Fibroblast of mammary gland (primary cell): ENCODE measurements at regions not wholly inside any gene's neighbourhood (a gene's known extent, or its start where the extent isn't known, plus 50 kb on each side); places are given as distances from the start of the nearest gene placed in this dataset.

Experiments
- DNase-seq: peaks from one replicate; pipeline ENCODE4 v3.0.0-alpha.2; 2010; ENCODE audit warnings: low read depth
- H3K4me3 ChIP-seq: 2 replicates; pipeline ENCODE4 v1.5.1; 2011; ENCODE audit warnings: low read depth, mild to moderate bottlenecking, low read length, moderate library complexity; ENCODE audit not compliant: control insufficient read depth
- TF ChIP-seq, protein P1 (sequence below): conservative IDR thresholded peaks from 2 replicates; pipeline ENCODE4 v1.5.1; 2011; ENCODE audit warnings: low read depth, low read length, inconsistent platforms; ENCODE audit not compliant: control insufficient read depth, insufficient read depth

DNA sequence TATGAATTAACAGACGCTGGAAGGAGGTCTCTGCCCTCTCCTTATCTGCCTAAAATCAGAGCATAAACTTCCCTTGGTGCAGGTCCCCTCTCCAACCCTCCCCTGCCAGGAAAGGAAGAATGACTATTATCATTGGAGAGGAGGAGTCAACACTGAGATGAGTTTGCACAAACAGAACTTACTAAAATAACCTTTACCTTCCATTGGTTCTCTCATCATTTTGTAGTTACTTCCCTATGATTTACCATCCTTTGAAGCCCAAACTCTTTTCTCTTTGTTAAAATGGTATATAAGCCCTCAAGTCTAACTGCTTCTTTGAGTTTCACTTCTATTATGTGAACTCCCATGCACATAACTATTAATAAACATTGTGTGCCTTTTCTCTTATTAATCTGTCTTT lies 64.2 kb upstream of the EEA1 start:
- H3K4me3 ChIP-seq, result no peak overlapping the region
- DNase-seq, result no peak
- TF ChIP-seq, protein P1, sequence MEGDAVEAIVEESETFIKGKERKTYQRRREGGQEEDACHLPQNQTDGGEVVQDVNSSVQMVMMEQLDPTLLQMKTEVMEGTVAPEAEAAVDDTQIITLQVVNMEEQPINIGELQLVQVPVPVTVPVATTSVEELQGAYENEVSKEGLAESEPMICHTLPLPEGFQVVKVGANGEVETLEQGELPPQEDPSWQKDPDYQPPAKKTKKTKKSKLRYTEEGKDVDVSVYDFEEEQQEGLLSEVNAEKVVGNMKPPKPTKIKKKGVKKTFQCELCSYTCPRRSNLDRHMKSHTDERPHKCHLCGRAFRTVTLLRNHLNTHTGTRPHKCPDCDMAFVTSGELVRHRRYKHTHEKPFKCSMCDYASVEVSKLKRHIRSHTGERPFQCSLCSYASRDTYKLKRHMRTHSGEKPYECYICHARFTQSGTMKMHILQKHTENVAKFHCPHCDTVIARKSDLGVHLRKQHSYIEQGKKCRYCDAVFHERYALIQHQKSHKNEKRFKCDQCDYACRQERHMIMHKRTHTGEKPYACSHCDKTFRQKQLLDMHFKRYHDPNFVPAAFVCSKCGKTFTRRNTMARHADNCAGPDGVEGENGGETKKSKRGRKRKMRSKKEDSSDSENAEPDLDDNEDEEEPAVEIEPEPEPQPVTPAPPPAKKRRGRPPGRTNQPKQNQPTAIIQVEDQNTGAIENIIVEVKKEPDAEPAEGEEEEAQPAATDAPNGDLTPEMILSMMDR, result no peak

DNA sequence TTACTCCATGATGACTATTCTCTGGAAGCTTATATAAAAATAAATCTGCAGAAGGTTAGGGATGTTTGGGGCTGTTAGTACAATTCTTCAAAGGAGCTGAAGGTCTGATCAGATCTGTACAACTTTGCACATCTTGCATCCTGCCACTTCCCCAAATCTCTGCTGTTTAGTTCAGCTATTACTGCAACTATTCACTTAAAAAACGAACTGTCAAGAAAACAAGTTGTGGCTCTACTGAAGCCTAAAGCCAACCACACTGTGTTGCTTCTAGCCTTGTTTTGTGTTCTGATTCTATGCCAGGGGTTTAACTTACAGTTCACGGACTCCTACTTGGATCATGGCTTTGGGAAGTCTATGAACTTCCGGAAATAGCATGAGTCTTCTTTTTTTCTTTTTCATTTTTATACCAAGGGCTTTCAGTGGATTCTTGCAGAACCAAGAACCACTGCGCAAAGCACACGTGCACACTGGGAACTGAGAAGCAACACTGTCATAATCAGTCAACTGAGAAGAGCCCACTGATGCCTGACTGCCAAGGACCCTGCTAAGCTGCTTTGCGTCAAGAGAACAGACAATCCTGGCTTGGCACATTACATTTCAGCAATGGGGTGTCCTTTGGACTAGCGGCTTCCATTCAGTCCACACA lies 66.3 kb upstream of the EEA1 start:
- no peak for DNase-seq
- TF ChIP-seq, protein P1, result no peak
- no peak overlapping the region for H3K4me3 ChIP-seq

GRCh38 chr12:93000026-93000425 lies 70.9 kb upstream of the EEA1 start:
- H3K4me3 ChIP-seq, result no peak overlapping the region
- TF ChIP-seq, protein P1, result no peak
- no peak for DNase-seq

DNA sequence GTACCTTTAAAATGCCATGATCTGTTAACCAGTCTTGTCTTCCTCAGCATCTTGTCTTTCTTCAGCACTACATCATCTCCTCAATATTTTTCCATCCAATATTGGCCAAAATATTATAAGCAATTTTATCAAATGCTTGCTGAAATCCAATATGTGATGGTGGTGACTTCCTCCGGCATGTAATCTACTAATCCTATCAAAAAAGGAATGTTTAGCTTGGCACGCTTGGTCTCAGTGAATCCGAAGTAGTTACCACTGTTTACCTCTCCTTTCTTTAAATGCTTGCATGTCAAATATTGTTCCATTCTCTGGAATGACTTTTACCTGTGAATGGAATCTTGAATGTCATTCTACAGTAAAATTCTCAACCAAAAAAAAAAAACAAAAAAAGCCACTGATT lies 72.3 kb upstream of the EEA1 start:
- H3K4me3 ChIP-seq, result no peak overlapping the region
- DNase-seq, result no peak
- TF ChIP-seq, protein P1, result no peak

DNA sequence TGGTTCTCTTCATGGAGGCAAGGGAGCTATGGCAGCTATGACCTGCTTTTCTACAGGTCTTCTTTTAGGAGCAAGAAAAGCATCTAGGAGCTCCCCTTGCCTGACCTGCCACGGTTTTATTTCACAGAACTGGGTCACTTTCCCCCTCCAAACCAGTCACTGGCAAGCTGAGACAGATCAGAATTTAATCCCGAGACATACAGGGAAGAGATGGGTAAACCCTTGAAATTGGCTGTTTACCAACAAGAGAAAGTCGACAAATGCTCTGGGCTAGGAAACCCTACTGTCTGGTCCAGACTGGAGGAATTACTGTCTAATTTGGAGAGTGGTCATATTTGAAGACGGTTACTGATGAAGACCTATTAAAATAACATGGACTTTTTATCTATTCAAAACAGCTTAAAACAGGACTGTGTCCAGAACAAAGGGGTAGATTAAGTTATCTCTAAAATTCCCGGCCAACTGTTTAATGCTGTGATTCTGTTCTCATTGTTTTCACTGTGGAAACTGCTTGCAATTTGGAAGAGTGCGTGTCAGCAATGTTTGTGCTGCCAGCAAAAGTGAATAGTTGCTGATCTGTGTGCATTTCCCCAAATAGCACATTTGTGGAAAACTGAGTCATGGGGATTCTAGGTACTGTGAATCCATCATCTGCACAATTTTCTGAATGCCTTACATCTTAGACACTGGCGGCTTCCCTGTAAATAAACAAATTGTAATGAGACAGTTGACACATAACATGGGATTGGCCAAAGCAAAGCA lies 73.4 kb upstream of the EEA1 start:
- H3K4me3 ChIP-seq, result no peak overlapping the region
- TF ChIP-seq, protein P1, result no peak
- DNase-seq, result peak; percentile 88

DNA sequence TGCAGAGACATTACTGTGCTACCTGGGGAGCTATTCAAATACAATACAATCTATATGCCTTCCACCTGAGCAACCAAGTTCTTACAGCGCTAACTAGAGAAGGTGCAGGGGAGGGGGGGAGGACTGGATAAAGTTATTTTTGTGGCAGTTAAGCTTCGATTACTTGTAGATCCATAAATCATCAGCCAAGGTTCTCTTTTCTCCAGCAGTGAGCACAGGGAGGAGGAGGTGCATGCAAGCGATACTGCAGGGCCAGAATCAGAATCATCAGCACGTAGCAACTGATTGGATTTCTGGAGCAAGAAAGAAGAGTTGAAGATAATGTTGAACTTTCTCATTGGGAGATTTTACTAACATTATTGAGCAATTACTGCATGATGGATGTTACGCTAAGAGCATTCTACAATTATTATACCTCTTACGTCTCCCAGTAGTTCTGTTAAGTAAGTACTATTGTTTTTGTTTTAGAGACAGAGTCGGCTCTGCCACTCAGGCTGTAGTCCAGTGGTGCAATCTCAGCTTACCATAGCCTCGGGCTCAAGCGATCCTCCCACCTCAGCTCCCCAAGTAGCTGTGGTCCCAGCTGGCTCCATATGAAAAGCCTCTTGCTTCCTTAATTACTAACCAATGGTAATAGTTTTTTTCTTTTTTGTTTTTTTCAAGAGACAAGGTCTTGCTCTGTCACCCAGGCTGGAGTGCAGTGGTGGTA lies 74.6 kb upstream of the EEA1 start:
- H3K4me3 ChIP-seq, result no peak overlapping the region
- TF ChIP-seq, protein P1, result no peak

More for the DNA sequence above, 74.6 kb upstream of the EEA1 start:
- peak; percentile 26 for DNase-seq
